Loucy (cell line): ENCODE measurements at regions not wholly inside any gene's neighbourhood (a gene's known extent, or its start where the extent isn't known, plus 50 kb on each side); places are given as distances from the start of the nearest gene placed in this dataset.

Experiments
- EZH2phosphoT487 ChIP-seq: fragments of 200-600 bp; IDR thresholded peaks from 2 replicates; pipeline ENCODE4 v1.6.1; 2018; ENCODE audit warnings: antibody characterized with exemption, mild to moderate bottlenecking, moderate library complexity, borderline replicate concordance
- TF ChIP-seq, protein P1 (sequence below): fragments of 200-600 bp; sonication (generic); conservative IDR thresholded peaks from 2 replicates; pipeline ENCODE4 v1.5.1; 2014; ENCODE audit warnings: mild to moderate bottlenecking, antibody characterized with exemption, low read length

GRCh38 chr6:82534876-82535275 lies 171.3 kb downstream of the TPBG start:
- TF ChIP-seq, protein P1, sequence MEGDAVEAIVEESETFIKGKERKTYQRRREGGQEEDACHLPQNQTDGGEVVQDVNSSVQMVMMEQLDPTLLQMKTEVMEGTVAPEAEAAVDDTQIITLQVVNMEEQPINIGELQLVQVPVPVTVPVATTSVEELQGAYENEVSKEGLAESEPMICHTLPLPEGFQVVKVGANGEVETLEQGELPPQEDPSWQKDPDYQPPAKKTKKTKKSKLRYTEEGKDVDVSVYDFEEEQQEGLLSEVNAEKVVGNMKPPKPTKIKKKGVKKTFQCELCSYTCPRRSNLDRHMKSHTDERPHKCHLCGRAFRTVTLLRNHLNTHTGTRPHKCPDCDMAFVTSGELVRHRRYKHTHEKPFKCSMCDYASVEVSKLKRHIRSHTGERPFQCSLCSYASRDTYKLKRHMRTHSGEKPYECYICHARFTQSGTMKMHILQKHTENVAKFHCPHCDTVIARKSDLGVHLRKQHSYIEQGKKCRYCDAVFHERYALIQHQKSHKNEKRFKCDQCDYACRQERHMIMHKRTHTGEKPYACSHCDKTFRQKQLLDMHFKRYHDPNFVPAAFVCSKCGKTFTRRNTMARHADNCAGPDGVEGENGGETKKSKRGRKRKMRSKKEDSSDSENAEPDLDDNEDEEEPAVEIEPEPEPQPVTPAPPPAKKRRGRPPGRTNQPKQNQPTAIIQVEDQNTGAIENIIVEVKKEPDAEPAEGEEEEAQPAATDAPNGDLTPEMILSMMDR = no peak
- TF ChIP-seq EZH2phosphoT487 = no peak
